Mononuclear cell (primary cell): ENCODE measurements at regions not wholly inside any gene's neighbourhood (a gene's known extent, or its start where the extent isn't known, plus 50 kb on each side); places are given as distances from the start of the nearest gene placed in this dataset.
"Not testable (repeated sequence)": the region's sequence is repeated elsewhere in the genome, so short reads cannot be mapped to it uniquely, and the experiment has no call there.

Source experiments
- H3K27me3 ChIP-seq: 2 replicates; pipeline ENCODE4 v1.6.0; 2011; ENCODE audit warnings: low read length, control low read depth; ENCODE audit not compliant: insufficient read depth
- H3K4me1 ChIP-seq: 2 replicates; pipeline ENCODE4 v1.5.1; 2011; ENCODE audit warnings: mild to moderate bottlenecking, low read length, control low read depth; ENCODE audit not compliant: insufficient read depth
- H3K4me3 ChIP-seq: 2 replicates; pipeline ENCODE4 v1.5.1; 2011; ENCODE audit warnings: mild to moderate bottlenecking, low read length, moderate library complexity
- H3K9me3 ChIP-seq: 2 replicates; pipeline ENCODE4 v1.5.1; 2011; ENCODE audit warnings: low read depth, mild to moderate bottlenecking, control low read depth, low read length

DNA sequence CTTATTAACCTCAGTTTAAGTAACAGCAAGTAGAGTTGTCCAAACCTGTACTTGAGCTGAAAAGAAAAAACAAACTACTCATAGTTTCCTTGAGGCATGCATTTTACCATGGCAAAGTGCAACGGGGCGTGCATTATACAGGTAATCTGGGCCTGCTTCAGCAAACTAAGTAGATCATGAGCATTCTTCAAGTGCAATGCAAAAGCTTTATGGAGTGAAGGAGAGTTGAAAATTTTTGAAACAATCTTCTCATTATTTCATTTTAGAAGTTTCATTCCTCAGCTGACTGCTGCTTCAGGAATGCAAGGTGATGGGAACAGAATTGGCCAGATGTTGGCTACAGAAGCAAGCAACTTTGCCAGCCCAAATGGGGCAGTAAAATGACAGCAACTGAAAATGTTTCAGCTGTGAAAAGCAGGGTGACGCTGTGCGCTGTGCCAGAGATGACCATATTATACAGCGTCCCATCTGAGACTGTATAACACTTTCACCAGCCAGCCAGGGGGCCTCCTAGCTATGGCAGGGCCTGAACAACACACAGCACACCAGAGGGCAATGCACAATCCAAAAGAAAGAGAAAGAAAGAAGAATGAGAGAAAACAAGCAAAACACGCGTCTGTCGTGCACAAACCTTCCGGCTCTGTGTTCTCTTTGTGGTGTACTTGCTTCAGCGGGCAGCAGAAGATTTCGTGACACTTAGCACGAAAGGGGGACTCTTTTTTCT, 145.5 kb upstream of the FGF13 start:
- Histone ChIP-seq H3K27me3 (no peaks in the 10 kb centered on the region), H3K4me3 (no peak overlapping the region), H3K9me3 (no peaks in the 10 kb centered on the region), H3K4me1 (no peaks in the 10 kb centered on the region)

DNA sequence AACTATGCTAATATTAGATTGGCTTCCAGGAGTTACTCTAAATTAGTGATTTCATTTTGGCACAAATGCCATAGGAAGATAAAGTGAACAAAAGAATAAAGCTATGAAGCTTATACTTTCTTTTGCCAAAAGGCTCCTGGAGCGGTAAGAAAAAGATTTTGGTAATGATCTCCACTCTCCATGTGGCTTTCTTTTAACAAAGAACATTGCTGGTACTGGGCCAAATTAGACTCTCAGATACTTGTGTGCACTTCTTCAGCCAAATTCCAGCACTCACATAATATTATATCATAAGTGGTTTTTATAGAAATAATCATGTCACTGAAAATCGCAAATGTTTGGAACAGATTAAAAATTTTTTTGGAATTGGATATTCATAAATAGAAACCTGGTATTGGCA, 142.4 kb upstream of the FGF13 start:
- H3K9me3 ChIP-seq: no peaks in the 10 kb centered on the region
- no peaks in the 10 kb centered on the region for H3K27me3 ChIP-seq
- no peaks in the 10 kb centered on the region for H3K4me1 ChIP-seq
- H3K4me3 ChIP-seq: no peak overlapping the region

DNA sequence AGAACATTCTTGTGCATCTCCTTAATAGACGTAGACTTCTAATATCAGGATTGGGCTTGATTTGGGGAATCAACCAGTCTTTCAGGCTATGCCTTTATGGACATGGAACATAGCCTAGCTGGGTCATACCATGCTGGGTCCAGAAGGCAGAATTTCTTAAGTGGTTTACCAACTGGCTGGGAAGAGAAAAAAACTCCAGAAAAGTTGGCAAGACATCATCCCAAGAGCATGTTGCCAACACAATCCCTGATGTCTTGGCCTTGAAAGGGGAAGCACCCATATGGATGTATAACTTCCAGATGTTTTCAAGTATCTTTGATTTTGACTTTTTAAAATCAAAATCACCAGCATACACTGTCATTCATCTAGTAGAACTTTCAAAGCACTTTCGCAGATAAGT, 138.0 kb upstream of the FGF13 start:
- Histone ChIP-seq H3K9me3 (no peaks in the 10 kb centered on the region), H3K4me3 (no peak overlapping the region), H3K27me3 (no peaks in the 10 kb centered on the region), H3K4me1 (no peaks in the 10 kb centered on the region)

DNA sequence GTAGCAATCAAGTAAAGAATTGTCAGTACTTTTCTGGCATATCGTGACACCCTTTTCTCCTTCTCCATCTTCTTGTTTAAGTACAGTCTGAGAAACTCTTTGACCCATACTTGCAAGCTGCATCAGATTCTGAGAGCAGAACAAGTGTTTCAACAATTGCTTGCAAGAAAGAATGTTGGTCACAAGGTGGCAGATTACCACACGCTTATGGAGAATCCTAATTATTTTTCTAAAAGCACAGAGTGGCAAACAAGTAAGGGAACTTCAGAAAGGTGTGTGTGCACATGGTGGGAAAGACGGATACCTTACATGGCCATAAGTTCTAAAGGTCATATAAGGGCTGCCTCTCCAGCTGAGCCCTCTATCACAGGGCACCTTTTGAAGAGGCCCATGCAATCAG, 136.4 kb upstream of the FGF13 start:
- Histone ChIP-seq H3K27me3 (no peaks in the 10 kb centered on the region), H3K9me3 (no peaks in the 10 kb centered on the region), H3K4me1 (no peaks in the 10 kb centered on the region), H3K4me3 (no peak overlapping the region)

DNA sequence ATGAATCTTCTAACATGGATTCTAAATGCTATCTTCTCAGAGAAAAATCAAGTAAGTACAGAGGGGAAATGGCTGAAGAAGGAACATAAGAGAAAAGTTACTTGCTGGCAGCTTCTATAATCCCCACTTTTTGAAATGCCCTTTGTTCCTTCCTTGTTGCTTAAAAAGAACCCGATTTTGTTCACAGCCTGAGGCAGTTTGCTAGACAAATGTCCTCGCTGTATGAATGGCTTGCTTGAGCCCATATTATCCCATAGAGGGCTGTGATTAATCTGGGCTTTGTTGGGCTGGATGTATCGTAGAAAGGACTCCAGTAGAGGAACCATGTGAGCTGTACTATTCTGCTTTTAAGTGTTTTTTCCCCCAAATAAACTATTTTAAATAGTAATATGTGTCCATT, 134.3 kb upstream of the FGF13 start:
- no peaks in the 10 kb centered on the region for H3K27me3 ChIP-seq
- no peaks in the 10 kb centered on the region for H3K9me3 ChIP-seq
- no peak overlapping the region for H3K4me3 ChIP-seq
- H3K4me1 ChIP-seq: no peaks in the 10 kb centered on the region

DNA sequence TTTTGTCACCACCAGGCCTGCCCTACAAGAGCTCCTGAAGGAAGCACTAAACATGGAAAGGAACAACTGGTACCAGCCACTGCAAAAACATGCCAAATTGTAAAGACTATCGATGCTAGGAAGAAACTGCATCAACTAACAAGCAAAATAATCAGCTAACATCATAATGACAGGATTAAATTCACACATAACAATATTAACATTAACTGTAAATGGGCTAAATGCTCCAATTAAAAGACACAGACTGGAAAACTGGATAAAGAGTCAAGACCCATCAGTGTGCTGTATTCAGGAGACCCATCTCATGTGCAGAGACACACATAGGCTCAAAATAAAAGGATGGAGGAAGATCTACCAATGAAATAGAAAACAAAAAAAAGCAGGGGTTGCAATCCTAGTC, 95.9 kb upstream of the FGF13 start:
- not testable (repeated sequence) for H3K9me3 ChIP-seq, H3K27me3 ChIP-seq, H3K4me3 ChIP-seq, H3K4me1 ChIP-seq

DNA sequence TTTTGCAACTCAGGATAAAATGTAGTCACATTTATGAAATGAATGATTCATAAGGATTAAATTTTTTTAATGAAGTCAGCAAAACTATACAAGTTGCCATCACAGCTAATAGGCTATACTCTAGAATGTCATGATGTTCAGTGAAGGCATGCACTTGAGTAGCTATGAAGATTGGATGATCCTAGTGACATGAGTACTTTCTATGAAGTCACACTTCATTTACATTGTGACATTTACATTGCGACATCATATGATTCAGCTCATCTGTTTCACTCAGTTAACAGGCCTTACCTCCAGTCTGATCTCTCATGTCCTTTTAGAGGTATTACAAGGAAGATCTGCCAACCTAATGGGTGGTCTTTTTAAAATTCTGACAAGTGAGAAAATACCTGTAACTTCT, 82.7 kb upstream of the FGF13 start:
- Histone ChIP-seq H3K9me3 (no peaks in the 10 kb centered on the region), H3K4me1 (no peaks in the 10 kb centered on the region), H3K4me3 (no peak overlapping the region), H3K27me3 (no peaks in the 10 kb centered on the region)

DNA sequence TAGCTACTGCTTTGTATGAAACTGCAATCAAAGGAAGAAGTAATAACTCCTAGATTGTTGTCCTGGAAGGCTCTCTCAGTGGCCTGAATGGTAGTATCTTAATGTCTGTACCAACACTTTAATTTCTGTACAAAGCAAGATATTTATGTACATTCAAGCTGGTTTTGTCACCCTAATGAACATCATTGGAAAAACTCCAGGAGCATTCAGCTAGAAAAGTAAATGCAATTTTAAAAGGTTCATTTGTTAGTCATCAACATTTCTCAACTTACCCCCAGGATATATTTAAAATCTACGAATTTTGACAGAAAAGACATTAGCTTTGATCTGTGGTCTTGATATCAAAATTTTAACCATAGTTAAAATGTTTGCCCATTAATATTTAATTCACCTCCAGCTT, 80.0 kb upstream of the FGF13 start:
- Histone ChIP-seq H3K9me3 (no peaks in the 10 kb centered on the region), H3K4me3 (no peak overlapping the region), H3K27me3 (no peaks in the 10 kb centered on the region), H3K4me1 (no peaks in the 10 kb centered on the region)

DNA sequence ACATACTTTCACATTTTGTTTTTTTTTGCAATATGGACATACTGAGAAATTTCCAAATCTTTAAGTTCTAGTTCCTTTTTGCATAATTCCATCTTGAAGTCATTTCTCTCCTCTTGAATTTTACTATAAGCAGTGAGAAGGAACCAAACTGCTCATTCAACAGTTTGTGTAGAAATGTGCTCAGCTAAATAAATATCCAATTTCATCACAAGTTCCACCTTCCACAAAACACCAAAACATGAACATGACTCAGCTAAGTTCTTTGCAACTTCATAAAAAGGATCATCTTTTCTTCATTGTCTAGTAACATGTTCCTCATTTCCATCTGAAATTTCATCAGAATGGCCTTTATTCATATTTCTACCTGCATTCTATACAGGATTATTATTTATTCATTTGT, 77.3 kb upstream of the FGF13 start:
- H3K27me3 ChIP-seq: no peaks in the 10 kb centered on the region
- H3K4me3 ChIP-seq: no peak overlapping the region
- no peaks in the 10 kb centered on the region for H3K4me1 ChIP-seq
- no peaks in the 10 kb centered on the region for H3K9me3 ChIP-seq

DNA sequence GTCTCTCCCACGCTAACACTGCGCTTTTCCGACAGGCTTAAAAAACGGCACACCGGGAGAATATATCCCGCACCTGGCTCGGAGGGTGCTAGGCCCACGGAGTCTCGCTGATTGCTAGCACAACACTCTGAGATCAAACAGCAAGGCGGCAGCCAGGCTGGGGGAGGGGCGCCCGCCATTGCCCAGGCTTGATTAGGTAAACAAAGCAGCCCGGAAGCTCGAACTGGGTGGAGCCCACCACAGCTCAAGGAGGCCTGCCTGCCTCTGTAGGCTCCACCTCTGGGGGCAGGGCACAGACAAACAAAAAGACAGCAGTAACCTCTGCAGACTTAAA, 67.0 kb upstream of the FGF13 start:
- H3K4me3 ChIP-seq, H3K27me3 ChIP-seq, H3K9me3 ChIP-seq, H3K4me1 ChIP-seq: not testable (repeated sequence)

DNA sequence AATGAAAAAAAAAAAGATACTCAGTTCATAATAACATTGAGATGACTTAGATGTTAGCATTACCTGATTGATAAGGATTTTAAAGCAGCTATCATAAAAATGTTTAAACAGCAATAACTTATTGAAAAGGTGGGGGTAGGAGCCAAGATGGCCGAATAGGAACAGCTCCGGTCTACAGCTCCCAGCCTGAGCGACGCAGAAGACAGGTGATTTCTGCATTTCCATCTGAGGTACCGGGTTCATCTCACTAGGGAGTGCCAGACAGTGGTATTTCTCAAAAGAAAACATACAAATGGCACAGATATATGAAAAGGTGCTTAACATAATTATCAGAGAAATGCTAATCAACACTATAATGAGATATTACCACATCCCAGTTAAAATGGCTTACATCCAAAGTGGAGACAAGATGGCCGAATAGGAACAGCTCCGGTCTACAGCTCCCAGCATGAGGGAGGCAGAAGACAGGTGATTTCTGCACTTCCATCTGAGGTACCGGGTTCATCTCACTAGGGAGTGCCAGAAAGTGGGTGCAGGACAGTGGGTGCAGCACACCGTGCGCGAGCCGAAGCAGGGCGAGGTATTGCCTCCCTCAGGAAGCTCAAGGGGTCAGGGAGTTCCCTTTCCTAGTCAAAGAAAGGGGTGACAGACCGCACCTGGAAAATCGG, 66.5 kb upstream of the FGF13 start:
- H3K4me1 ChIP-seq, H3K27me3 ChIP-seq, H3K4me3 ChIP-seq, H3K9me3 ChIP-seq: not testable (repeated sequence)

DNA sequence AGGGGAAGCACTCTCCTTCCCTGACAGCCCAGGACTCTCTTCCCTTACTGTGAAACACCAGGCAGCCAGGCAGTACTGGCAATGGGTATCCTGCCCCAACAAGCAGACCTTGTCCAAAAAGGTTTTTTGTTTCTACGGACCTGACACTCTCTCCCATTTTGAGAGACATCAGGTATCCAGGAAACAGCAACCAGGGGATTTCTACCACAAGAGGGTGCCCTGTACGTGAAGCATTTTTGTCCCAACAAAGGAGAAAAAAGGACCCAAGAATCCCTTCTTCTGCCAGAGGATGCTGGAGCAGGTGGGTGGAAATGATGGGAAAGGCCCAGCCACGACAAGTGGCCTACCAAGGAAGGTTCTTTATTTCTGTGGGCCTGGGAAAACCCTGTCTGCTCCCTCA, 65.7 kb upstream of the FGF13 start:
- Histone ChIP-seq H3K4me3 (no peak overlapping the region), H3K9me3 (no peaks in the 10 kb centered on the region)

DNA sequence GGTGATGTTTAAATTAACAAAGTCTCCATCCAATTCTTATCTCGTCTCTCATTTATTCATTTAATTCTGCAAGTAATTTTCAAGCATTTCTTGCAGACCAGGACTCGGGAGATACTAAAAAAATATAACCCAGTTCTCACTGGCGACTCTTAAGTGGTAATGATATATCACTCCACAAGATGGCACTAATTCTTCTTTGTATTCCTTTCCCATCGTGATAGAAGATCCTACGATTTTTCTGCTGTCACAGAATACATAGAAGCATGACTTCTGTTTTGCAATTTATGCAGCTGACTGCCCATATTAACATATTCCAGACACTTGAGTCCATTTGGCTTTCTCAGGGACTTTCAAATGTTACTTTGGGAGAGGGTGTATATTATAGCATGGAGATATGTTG, 64.0 kb upstream of the FGF13 start:
- H3K4me3 ChIP-seq: no peak overlapping the region
- no peaks in the 10 kb centered on the region for H3K27me3 ChIP-seq
- H3K4me1 ChIP-seq: no peaks in the 10 kb centered on the region
- H3K9me3 ChIP-seq: no peaks in the 10 kb centered on the region

More for the DNA sequence above, 65.7 kb upstream of the FGF13 start:
- Histone ChIP-seq H3K27me3 (no peaks in the 10 kb centered on the region), H3K4me1 (no peaks in the 10 kb centered on the region)

DNA sequence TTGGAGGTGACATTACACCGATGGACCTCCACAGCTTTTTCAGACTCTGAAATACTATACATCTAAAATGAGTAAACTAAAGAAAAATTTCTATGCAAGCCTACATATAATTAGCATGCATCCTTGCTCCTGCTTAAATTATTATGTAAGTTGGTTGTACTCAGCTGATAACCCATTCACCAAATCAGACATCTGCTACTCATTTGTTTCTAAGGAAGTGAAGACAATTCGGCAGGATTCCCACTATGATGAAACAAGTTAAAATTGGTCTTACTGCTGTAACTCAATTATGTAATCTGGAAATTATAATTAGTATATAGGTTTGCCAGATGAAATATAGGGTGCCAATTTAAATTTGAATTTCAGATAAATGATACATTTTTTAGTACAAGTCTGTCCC, 59.5 kb upstream of the FGF13 start:
- H3K27me3 ChIP-seq: no peaks in the 10 kb centered on the region
- no peaks in the 10 kb centered on the region for H3K4me1 ChIP-seq
- H3K9me3 ChIP-seq: no peaks in the 10 kb centered on the region
- H3K4me3 ChIP-seq: no peak overlapping the region

DNA sequence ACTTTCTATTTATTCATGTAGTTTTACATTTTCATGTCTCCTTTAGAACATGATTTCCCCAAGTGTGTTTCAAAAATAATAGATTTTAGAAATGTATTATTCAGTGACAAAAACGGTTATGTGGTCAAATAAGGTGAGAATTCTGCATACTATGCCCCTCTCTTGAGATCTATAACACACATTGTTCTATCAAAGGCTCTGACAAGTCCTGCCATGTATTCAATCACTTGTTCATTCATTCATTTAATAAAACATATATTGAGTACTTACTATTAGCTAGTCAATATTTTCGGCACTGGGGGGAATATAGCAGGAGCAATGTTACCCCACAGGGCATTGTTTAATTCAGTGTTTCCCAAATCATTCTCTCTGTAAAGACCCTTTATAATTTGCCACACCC, 58.4 kb upstream of the FGF13 start:
- H3K9me3 ChIP-seq: no peaks in the 10 kb centered on the region
- no peaks in the 10 kb centered on the region for H3K4me1 ChIP-seq
- no peaks in the 10 kb centered on the region for H3K27me3 ChIP-seq
- no peak overlapping the region for H3K4me3 ChIP-seq

DNA sequence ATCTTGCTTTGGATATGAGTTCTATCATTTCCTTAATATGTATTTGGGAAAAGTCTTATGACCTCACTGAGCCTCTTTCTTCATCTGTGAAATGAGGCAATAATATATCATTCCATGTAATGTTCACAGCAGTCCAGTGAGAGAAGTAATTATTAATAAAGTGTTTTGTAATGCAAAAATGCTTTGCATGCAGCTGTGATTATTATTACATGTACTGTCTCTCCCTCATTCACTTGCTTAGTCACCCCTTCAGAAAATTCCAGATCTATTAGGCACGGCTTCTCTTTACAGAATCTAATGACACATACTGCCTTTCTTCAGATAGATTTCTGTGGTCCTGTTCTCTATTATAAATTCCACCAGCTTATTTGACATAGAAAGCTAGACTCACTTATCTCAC, 53.5 kb upstream of the FGF13 start:
- no peak overlapping the region for H3K4me3 ChIP-seq
- H3K4me1 ChIP-seq: no peaks in the 10 kb centered on the region
- H3K9me3 ChIP-seq: no peaks in the 10 kb centered on the region
- no peaks in the 10 kb centered on the region for H3K27me3 ChIP-seq
